ENCODE measurements at regions not wholly inside any gene's neighbourhood (a gene's known extent, or its start where the extent isn't known, plus 50 kb on each side); places are given as distances from the start of the nearest gene placed in this dataset.
"Not testable (repeated sequence)": the region's sequence is repeated elsewhere in the genome, so short reads cannot be mapped to it uniquely, and the experiment has no call there.

GRCh38 chr1:195851804-195852203 is 756.4 kb downstream of the KCNT2 start:
- DNase-seq (ENCODE audit: low read depth in 2 of 2, low spot score in 1 of 2), result no peak

- DNase-seq (ENCODE audit: low read depth in 2 of 2, low spot score in 1 of 2), result no peak
Measured at GRCh38 chr1:195851016-195851601, 757.1 kb downstream of the KCNT2 start.

- no peak for DNase-seq (ENCODE audit: low read depth in 2 of 2, low spot score in 1 of 2)
Measured at GRCh38 chr1:195849180-195849579, 759.1 kb downstream of the KCNT2 start.

GRCh38 chr1:195847957-195848875 is 760.0 kb downstream of the KCNT2 start:
- not testable (repeated sequence) for DNase-seq (ENCODE audit: low read depth in 2 of 2, low spot score in 1 of 2)

GRCh38 chr1:195831789-195832188 is 776.5 kb downstream of the KCNT2 start:
- DNase-seq (ENCODE audit: low read depth in 2 of 2, low spot score in 1 of 2), result no peak

- no peak for DNase-seq (ENCODE audit: low read depth in 2 of 2, low spot score in 1 of 2)
Measured at GRCh38 chr1:195828325-195828724, 779.9 kb downstream of the KCNT2 start.

GRCh38 chr1:195820925-195821324 is 787.3 kb downstream of the KCNT2 start:
- DNase-seq (ENCODE audit: low read depth in 2 of 2, low spot score in 1 of 2), result no peak

- no peak for DNase-seq (ENCODE audit: low read depth in 2 of 2, low spot score in 1 of 2)
Measured at GRCh38 chr1:195806060-195806459, 802.2 kb downstream of the KCNT2 start.

GRCh38 chr1:195804547-195804946 is 803.7 kb downstream of the KCNT2 start:
- DNase-seq (ENCODE audit: low read depth in 2 of 2, low spot score in 1 of 2), result no peak

GRCh38 chr1:195799016-195799415 is 809.2 kb downstream of the KCNT2 start:
- no peak for DNase-seq (ENCODE audit: low read depth in 2 of 2, low spot score in 1 of 2)

GRCh38 chr1:195794225-195794624 is 814.0 kb downstream of the KCNT2 start:
- no peak for DNase-seq (ENCODE audit: low read depth in 2 of 2, low spot score in 1 of 2)

GRCh38 chr1:195791796-195792195 is 816.4 kb downstream of the KCNT2 start:
- DNase-seq (ENCODE audit: low read depth in 2 of 2, low spot score in 1 of 2), result no peak

GRCh38 chr1:195790514-195791168 is 817.6 kb downstream of the KCNT2 start:
- DNase-seq (ENCODE audit: low read depth in 2 of 2, low spot score in 1 of 2), result no peak

- no peak for DNase-seq (ENCODE audit: low read depth in 2 of 2, low spot score in 1 of 2)
Measured at GRCh38 chr1:195789321-195789720, 818.9 kb downstream of the KCNT2 start.

GRCh38 chr1:195788721-195789120 is 819.5 kb downstream of the KCNT2 start:
- no peak for DNase-seq (ENCODE audit: low read depth in 2 of 2, low spot score in 1 of 2)

GRCh38 chr1:195785830-195786229 is 822.4 kb downstream of the KCNT2 start:
- no peak for DNase-seq (ENCODE audit: low read depth in 2 of 2, low spot score in 1 of 2)

GRCh38 chr1:195773931-195774330 is 834.3 kb downstream of the KCNT2 start:
- no peak for DNase-seq (ENCODE audit: low read depth in 2 of 2, low spot score in 1 of 2)

GRCh38 chr1:195769461-195769860 is 838.8 kb downstream of the KCNT2 start:
- DNase-seq (ENCODE audit: low read depth in 2 of 2, low spot score in 1 of 2), result no peak

GRCh38 chr1:195768936-195769335 is 839.3 kb downstream of the KCNT2 start:
- DNase-seq (ENCODE audit: low read depth in 2 of 2, low spot score in 1 of 2), result no peak

- no peak for DNase-seq (ENCODE audit: low read depth in 2 of 2, low spot score in 1 of 2)
Measured at GRCh38 chr1:195768377-195768776, 839.9 kb downstream of the KCNT2 start.

- no peak for DNase-seq (ENCODE audit: low read depth in 2 of 2, low spot score in 1 of 2)
Measured at GRCh38 chr1:195766709-195767108, 841.5 kb downstream of the KCNT2 start.

GRCh38 chr1:195765099-195765498 is 843.1 kb downstream of the KCNT2 start:
- DNase-seq (ENCODE audit: low read depth in 2 of 2, low spot score in 1 of 2), result no peak
